ENCODE measurements at regions not wholly inside any gene's neighbourhood (a gene's known extent, or its start where the extent isn't known, plus 50 kb on each side); places are given as distances from the start of the nearest gene placed in this dataset.

GRCh38 chr10:90437452-90437851, 420.4 kb downstream of the HTR7 start:
- Histone ChIP-seq H3K9ac (ENCODE audit: low read depth, low read length) (no peak overlapping the region), H3K27me3 (ENCODE audit: control insufficient read depth, insufficient read depth, low read length) (no peaks in the 10 kb centered on the region), H3K4me3 (ENCODE audit: low read depth, low read length) (no peak overlapping the region), H3K4me1 (ENCODE audit: control insufficient read depth, insufficient read depth, low read length) (no peaks in the 10 kb centered on the region), H3K36me3 (ENCODE audit: control insufficient read depth, insufficient read depth, low read length) (no peaks in the 10 kb centered on the region), H3K9me3 (ENCODE audit: control insufficient read depth, insufficient read depth, low read length) (no peaks in the 10 kb centered on the region)

- Histone ChIP-seq H3K27me3 (ENCODE audit: control insufficient read depth, insufficient read depth, low read length) (no peaks in the 10 kb centered on the region), H3K4me3 (ENCODE audit: low read depth, low read length) (no peak overlapping the region), H3K9me3 (ENCODE audit: control insufficient read depth, insufficient read depth, low read length) (no peaks in the 10 kb centered on the region), H3K4me1 (ENCODE audit: control insufficient read depth, insufficient read depth, low read length) (no peaks in the 10 kb centered on the region), H3K9ac (ENCODE audit: low read depth, low read length) (no peak overlapping the region), H3K36me3 (ENCODE audit: control insufficient read depth, insufficient read depth, low read length) (no peaks in the 10 kb centered on the region)
Observed at GRCh38 chr10:90440870-90441269, 417.0 kb downstream of the HTR7 start.

DNA sequence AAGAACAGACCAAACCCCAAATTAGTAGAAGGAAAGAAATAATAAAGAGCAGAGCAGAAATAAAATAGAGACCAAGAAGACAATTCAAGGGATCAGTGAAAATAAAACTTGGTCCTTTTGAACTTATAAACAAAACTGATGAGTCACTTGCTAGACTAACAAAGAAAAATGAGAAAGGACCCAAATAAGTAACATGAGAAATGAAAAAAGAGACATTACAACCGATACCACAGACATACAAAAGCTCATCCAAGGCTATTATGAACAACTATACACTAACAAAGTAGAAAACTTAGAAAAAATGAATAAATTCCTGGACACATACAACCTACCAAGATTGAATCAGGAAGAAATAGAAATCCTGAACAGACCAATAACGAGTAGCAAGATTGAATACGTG, 414.5 kb downstream of the HTR7 start:
- Histone ChIP-seq H3K9me3 (ENCODE audit: control insufficient read depth, insufficient read depth, low read length) (no peaks in the 10 kb centered on the region), H3K4me1 (ENCODE audit: control insufficient read depth, insufficient read depth, low read length) (no peaks in the 10 kb centered on the region), H3K27me3 (ENCODE audit: control insufficient read depth, insufficient read depth, low read length) (no peaks in the 10 kb centered on the region), H3K36me3 (ENCODE audit: control insufficient read depth, insufficient read depth, low read length) (no peaks in the 10 kb centered on the region), H3K9ac (ENCODE audit: low read depth, low read length) (no peak overlapping the region), H3K4me3 (ENCODE audit: low read depth, low read length) (no peak overlapping the region)

DNA sequence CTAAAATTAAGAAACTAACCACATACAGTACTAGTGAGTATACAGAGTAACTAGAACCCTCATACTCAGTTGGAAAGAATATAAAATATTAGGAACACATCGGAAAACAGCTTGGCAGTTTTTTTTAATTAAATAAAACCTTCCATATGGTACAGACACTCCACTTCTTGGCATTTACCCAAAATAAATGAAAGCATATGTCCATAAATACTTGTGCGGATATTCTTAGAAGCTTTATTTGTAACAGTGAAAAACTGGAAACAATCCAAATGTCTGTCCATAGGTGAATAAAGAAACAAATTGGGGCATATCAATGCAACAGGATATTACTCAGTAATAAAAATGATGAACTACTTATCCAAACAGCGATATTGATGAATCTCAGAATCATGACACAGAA, 410.0 kb downstream of the HTR7 start:
- H3K4me1 ChIP-seq (ENCODE audit: control insufficient read depth, insufficient read depth, low read length) = no peaks in the 10 kb centered on the region
- no peak overlapping the region for H3K9ac ChIP-seq (ENCODE audit: low read depth, low read length)

GRCh38 chr10:90450797-90451196, 407.0 kb downstream of the HTR7 start:
- H3K27me3 ChIP-seq (ENCODE audit: control insufficient read depth, insufficient read depth, low read length) = no peaks in the 10 kb centered on the region
- no peaks in the 10 kb centered on the region for H3K36me3 ChIP-seq (ENCODE audit: control insufficient read depth, insufficient read depth, low read length)
- H3K4me1 ChIP-seq (ENCODE audit: control insufficient read depth, insufficient read depth, low read length) = no peaks in the 10 kb centered on the region
- H3K9me3 ChIP-seq (ENCODE audit: control insufficient read depth, insufficient read depth, low read length) = no peaks in the 10 kb centered on the region
- no peak overlapping the region for H3K9ac ChIP-seq (ENCODE audit: low read depth, low read length)
- H3K4me3 ChIP-seq (ENCODE audit: low read depth, low read length) = no peak overlapping the region

More for the DNA sequence above, 410.0 kb downstream of the HTR7 start:
- H3K36me3 ChIP-seq (ENCODE audit: control insufficient read depth, insufficient read depth, low read length) = no peaks in the 10 kb centered on the region
- H3K27me3 ChIP-seq (ENCODE audit: control insufficient read depth, insufficient read depth, low read length) = no peaks in the 10 kb centered on the region
- no peaks in the 10 kb centered on the region for H3K9me3 ChIP-seq (ENCODE audit: control insufficient read depth, insufficient read depth, low read length)
- H3K4me3 ChIP-seq (ENCODE audit: low read depth, low read length) = no peak overlapping the region

DNA sequence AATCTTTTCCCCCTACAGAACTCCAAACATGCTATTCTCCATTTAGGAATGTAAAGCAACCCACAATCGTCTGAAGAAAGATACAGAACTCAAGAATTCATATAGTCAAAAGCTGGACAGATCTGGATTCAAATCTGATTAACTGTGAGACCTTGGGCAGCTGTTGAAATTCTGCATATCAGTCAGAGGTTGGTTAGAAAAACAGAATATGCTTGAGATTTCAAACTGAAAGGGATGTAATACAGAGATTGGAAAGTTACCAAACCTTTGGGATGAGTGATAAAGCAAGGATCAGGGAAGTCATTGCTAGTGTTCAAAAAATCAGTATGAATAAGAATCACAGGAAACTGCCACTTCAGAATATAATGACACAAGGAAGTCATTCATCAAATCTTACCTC, 406.6 kb downstream of the HTR7 start:
- H3K9ac ChIP-seq (ENCODE audit: low read depth, low read length) = no peak overlapping the region
- no peaks in the 10 kb centered on the region for H3K36me3 ChIP-seq (ENCODE audit: control insufficient read depth, insufficient read depth, low read length)
- H3K4me1 ChIP-seq (ENCODE audit: control insufficient read depth, insufficient read depth, low read length) = no peaks in the 10 kb centered on the region
- no peak overlapping the region for H3K4me3 ChIP-seq (ENCODE audit: low read depth, low read length)
- H3K9me3 ChIP-seq (ENCODE audit: control insufficient read depth, insufficient read depth, low read length) = no peaks in the 10 kb centered on the region
- no peaks in the 10 kb centered on the region for H3K27me3 ChIP-seq (ENCODE audit: control insufficient read depth, insufficient read depth, low read length)

DNA sequence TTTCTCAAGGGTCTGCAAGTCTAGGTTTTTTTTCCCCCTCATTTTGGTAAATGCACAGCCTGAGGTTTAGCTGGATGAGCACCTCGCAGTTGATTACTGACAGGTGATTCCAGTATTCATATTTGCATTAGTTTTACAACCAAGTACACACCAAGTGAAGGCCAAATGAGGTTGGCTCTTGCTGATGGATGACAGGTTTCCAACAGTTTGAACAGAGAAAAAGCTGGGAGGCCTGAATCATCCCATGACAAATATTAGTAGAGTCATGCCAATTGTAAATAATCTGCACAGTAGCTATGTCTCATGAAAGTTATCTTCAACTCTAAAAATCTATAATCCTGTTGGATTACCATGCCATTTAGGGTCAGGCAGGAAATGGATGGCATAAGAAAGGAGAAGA, 399.8 kb downstream of the HTR7 start:
- Histone ChIP-seq H3K4me3 (ENCODE audit: low read depth, low read length) (no peak overlapping the region), H3K27me3 (ENCODE audit: control insufficient read depth, insufficient read depth, low read length) (no peaks in the 10 kb centered on the region), H3K9ac (ENCODE audit: low read depth, low read length) (no peak overlapping the region), H3K9me3 (ENCODE audit: control insufficient read depth, insufficient read depth, low read length) (no peaks in the 10 kb centered on the region), H3K4me1 (ENCODE audit: control insufficient read depth, insufficient read depth, low read length) (peaks cover 2% of the 10 kb centered on the region), H3K36me3 (ENCODE audit: control insufficient read depth, insufficient read depth, low read length) (no peaks in the 10 kb centered on the region)

DNA sequence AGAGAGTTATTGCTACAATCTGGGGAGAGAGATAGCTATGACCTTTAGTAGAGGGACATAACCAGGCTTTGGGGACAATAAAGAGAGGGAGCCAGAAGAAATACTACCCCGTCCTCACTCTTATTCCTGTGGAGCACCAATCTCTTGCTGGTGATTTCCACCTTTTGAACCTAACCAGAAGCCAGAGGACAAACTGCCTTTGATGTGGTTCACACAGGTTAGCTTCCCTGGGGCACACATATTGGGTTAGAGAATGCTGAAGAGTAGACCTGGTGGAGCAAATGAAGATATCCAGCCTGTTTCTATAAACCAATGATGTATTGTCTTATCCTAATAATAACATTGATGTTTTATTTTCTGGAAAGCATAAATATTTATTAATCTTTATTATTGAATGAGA, 399.3 kb downstream of the HTR7 start:
- no peaks in the 10 kb centered on the region for H3K9me3 ChIP-seq (ENCODE audit: control insufficient read depth, insufficient read depth, low read length)
- no peaks in the 10 kb centered on the region for H3K27me3 ChIP-seq (ENCODE audit: control insufficient read depth, insufficient read depth, low read length)
- peaks cover 2% of the 10 kb centered on the region for H3K4me1 ChIP-seq (ENCODE audit: control insufficient read depth, insufficient read depth, low read length)
- H3K9ac ChIP-seq (ENCODE audit: low read depth, low read length) = no peak overlapping the region
- no peaks in the 10 kb centered on the region for H3K36me3 ChIP-seq (ENCODE audit: control insufficient read depth, insufficient read depth, low read length)
- H3K4me3 ChIP-seq (ENCODE audit: low read depth, low read length) = no peak overlapping the region

DNA sequence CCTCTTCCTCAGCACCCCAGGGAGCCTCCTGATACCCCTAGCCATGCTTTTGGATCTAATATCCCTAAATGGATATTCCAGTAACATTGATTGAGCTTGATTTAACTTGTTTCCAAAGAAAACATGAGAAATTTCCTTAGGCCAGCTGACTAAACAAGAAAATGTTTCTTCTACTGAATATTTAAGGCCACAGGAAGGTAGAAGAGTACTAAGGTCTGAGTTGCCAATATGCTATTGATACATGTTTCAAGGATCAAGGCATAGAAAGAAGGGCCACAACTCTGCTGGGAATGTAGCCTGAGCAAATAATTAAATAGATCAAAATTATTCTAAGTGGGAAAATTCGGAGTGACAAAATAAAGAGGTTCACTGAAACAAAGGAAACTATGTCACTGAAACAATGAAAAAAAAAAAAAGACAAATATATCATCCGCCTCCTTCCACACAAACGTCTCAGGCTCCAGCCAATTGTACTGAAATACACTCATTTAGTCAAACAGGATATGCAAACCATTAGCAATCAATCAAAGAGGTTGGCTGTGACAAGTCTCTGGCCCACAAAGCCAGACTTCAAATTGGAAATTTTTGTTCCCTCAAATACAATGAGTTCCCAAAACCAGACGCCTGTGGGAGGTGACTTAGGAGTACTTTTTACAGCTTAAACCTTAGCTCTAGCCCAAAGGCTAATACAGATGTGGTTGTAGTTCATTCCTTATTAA, 396.2 kb downstream of the HTR7 start:
- no peaks in the 10 kb centered on the region for H3K27me3 ChIP-seq (ENCODE audit: control insufficient read depth, insufficient read depth, low read length)
- no peak overlapping the region for H3K9ac ChIP-seq (ENCODE audit: low read depth, low read length)
- H3K4me1 ChIP-seq (ENCODE audit: control insufficient read depth, insufficient read depth, low read length) = peaks cover 2% of the 10 kb centered on the region
- H3K4me3 ChIP-seq (ENCODE audit: low read depth, low read length) = no peak overlapping the region
- no peaks in the 10 kb centered on the region for H3K9me3 ChIP-seq (ENCODE audit: control insufficient read depth, insufficient read depth, low read length)
- H3K36me3 ChIP-seq (ENCODE audit: control insufficient read depth, insufficient read depth, low read length) = no peaks in the 10 kb centered on the region

DNA sequence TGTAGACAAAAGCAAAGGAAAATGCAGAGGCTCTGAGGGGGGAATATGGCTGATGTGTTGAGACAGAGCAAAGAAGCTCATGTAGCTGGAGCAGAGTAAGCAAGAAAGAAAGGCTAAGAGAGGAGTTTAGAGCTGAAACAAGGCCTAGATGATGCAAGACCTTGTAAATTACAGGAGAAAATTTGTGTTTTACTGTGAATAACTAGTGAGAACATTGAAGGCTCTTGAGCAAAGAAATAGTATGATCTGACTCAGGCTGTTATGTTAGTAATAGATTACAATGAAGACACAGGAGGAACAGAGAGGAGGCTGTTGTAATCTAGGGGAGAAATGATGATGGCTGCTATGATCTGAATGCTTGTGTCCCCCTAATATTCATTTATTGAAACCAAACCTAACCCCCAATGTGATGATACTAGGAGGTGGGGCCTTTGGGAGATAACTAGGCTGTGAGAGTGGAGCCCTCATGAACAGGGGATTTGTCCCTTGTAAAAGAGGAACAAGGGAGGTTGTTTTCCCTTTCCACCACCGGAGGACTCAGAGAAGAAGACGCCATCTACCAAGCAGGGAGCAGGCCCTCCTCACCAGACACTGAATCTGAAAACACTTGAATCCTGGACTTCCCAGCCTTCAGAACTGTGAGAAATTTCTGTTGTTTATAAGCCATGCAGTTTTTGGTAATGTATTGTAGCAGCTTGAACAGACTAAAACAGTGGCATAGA, 394.9 kb downstream of the HTR7 start:
- H3K9me3 ChIP-seq (ENCODE audit: control insufficient read depth, insufficient read depth, low read length) = no peaks in the 10 kb centered on the region
- H3K27me3 ChIP-seq (ENCODE audit: control insufficient read depth, insufficient read depth, low read length) = no peaks in the 10 kb centered on the region
- peaks cover 2% of the 10 kb centered on the region for H3K4me1 ChIP-seq (ENCODE audit: control insufficient read depth, insufficient read depth, low read length)
- H3K4me3 ChIP-seq (ENCODE audit: low read depth, low read length) = no peak overlapping the region
- no peaks in the 10 kb centered on the region for H3K36me3 ChIP-seq (ENCODE audit: control insufficient read depth, insufficient read depth, low read length)
- no peak overlapping the region for H3K9ac ChIP-seq (ENCODE audit: low read depth, low read length)

DNA sequence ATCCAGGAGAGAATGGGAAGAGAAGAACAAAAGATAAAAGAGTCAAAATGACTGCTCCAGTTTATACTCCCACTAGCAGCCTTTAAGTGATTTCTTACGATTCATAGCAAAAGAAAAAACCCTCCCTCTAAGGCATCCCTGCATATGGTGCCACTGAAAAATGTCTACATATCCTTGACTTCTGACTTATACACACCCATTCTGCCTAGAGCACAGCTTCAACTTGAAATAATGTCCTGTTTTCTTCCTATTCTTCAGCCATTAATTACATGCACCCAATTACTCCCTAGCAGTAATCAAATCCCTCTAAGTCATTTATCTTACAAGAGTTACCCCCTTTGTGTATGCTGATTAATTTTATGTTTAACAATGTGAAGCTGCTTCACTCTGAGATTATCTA, 393.5 kb downstream of the HTR7 start:
- Histone ChIP-seq H3K4me1 (ENCODE audit: control insufficient read depth, insufficient read depth, low read length) (peaks cover 2% of the 10 kb centered on the region), H3K4me3 (ENCODE audit: low read depth, low read length) (no peak overlapping the region), H3K9ac (ENCODE audit: low read depth, low read length) (no peak overlapping the region), H3K27me3 (ENCODE audit: control insufficient read depth, insufficient read depth, low read length) (no peaks in the 10 kb centered on the region), H3K36me3 (ENCODE audit: control insufficient read depth, insufficient read depth, low read length) (no peaks in the 10 kb centered on the region), H3K9me3 (ENCODE audit: control insufficient read depth, insufficient read depth, low read length) (no peaks in the 10 kb centered on the region)

- Histone ChIP-seq H3K9ac (ENCODE audit: low read depth, low read length) (no peak overlapping the region), H3K9me3 (ENCODE audit: control insufficient read depth, insufficient read depth, low read length) (no peaks in the 10 kb centered on the region), H3K4me1 (ENCODE audit: control insufficient read depth, insufficient read depth, low read length) (peaks cover 5% of the 10 kb centered on the region), H3K36me3 (ENCODE audit: control insufficient read depth, insufficient read depth, low read length) (no peaks in the 10 kb centered on the region), H3K4me3 (ENCODE audit: low read depth, low read length) (no peak overlapping the region), H3K27me3 (ENCODE audit: control insufficient read depth, insufficient read depth, low read length) (no peaks in the 10 kb centered on the region)
Observed at GRCh38 chr10:90470966-90471365, 386.9 kb downstream of the HTR7 start.
